IMR-90 (cell line): ENCODE measurements at regions not wholly inside any gene's neighbourhood (a gene's known extent, or its start where the extent isn't known, plus 50 kb on each side); places are given as distances from the start of the nearest gene placed in this dataset.
A peak's percentile ranks its signal among the peaks of the same experiment; 100 is the strongest.

Experiments used
- ATAC-seq: fragments of 200-7000 bp; cut with Tn5 transposase; 2 replicates; pipeline ENCODE4 v1.9.1; 2020; ENCODE audit warnings: low read depth, mild to moderate bottlenecking, moderate library complexity
- BruUV-seq: library from RNA; stranded (reverse); fragments of 400-500 nt; replicated peaks from 2 replicates; lab custom pipeline; 2021; lab: Mats Ljungman, UMichigan
- CTCF ChIA-PET: fragments of 300-600 bp; formaldehyde crosslinking; extraction: SDS; loops from one replicate; lab custom pipeline; 2021; ENCODE audit warnings: antibody characterized with exemption; lab: Yijun Ruan, JAX
- POLR2A ChIA-PET: fragments of 300-600 bp; sonication (Branson Sonifier 250); formaldehyde crosslinking; loops from one replicate; lab custom pipeline; 2022; ENCODE audit warnings: antibody characterized with exemption; ENCODE audit not compliant: unreplicated experiment; lab: Charles Lee
- DNase-seq: peaks from one replicate; pipeline ENCODE4 v3.0.0; 2013
- H2AFZ ChIP-seq: replicated peaks from 2 replicates; pipeline ENCODE3; 2013; ENCODE audit warnings: low read length, mild to moderate bottlenecking; ENCODE audit not compliant: poor library complexity
- H2AK5ac ChIP-seq: 2 replicates; pipeline ENCODE4 v1.6.1; 2013; ENCODE audit warnings: low read depth, low read length, inconsistent platforms
- H2AK9ac ChIP-seq: replicated peaks from 2 replicates; pipeline ENCODE3; 2013; ENCODE audit warnings: mild to moderate bottlenecking, low read depth, low read length, moderate library complexity; ENCODE audit not compliant: poor library complexity
- H2BK120ac ChIP-seq: 2 replicates; pipeline ENCODE4 v1.6.1; 2013; ENCODE audit warnings: low read depth, low read length, inconsistent platforms
- H2BK15ac ChIP-seq: 3 replicates; pipeline ENCODE4 v1.6.1; 2013; ENCODE audit warnings: low read depth, low read length, inconsistent platforms
- H2BK20ac ChIP-seq: 2 replicates; pipeline ENCODE4 v1.6.1; 2013; ENCODE audit warnings: low read depth, mild to moderate bottlenecking, inconsistent platforms, low read length, moderate library complexity
- H2BK5ac ChIP-seq: 2 replicates; pipeline ENCODE4 v1.6.1; 2013; ENCODE audit warnings: mild to moderate bottlenecking, low read depth, low read length, inconsistent platforms; ENCODE audit not compliant: poor library complexity, severe bottlenecking
- H3K14ac ChIP-seq: replicated peaks from 2 replicates; pipeline ENCODE4 v1.6.1; 2013; ENCODE audit warnings: low read depth, low read length, inconsistent platforms
- H3K18ac ChIP-seq: 2 replicates; pipeline ENCODE4 v1.6.1; 2013; ENCODE audit warnings: low read depth, low read length, control low read depth
- H3K23ac ChIP-seq: 2 replicates; pipeline ENCODE4 v1.6.1; 2013; ENCODE audit warnings: low read depth, low read length, inconsistent platforms
- H3K27ac ChIP-seq: 2 replicates; pipeline ENCODE4 v1.5.1; 2013; ENCODE audit warnings: mild to moderate bottlenecking, control low read depth, low read length; ENCODE audit not compliant: insufficient read depth
- H3K27me3 ChIP-seq: 2 replicates; pipeline ENCODE4 v1.6.1; 2013; ENCODE audit warnings: low read length; ENCODE audit not compliant: control insufficient read depth, insufficient read depth
- H3K36me3 ChIP-seq: 2 replicates; pipeline ENCODE4 v1.6.1; 2013; ENCODE audit warnings: low read length, mixed read lengths; ENCODE audit not compliant: control insufficient read depth, insufficient read depth
- H3K4ac ChIP-seq: 2 replicates; pipeline ENCODE4 v1.6.1; 2013; ENCODE audit warnings: low read depth, low read length, inconsistent platforms
- H3K4me1 ChIP-seq: 2 replicates; pipeline ENCODE4 v1.6.1; 2013; ENCODE audit warnings: low read length, mixed read lengths; ENCODE audit not compliant: control insufficient read depth, insufficient read depth
- H3K4me2 ChIP-seq: 2 replicates; pipeline ENCODE4 v1.6.1; 2013; ENCODE audit warnings: low read depth, mild to moderate bottlenecking, control low read depth, low read length, moderate library complexity
- H3K4me3 ChIP-seq: 2 replicates; pipeline ENCODE4 v1.5.1; 2013; ENCODE audit warnings: low read depth, mild to moderate bottlenecking, control low read depth, low read length, moderate library complexity; ENCODE audit not compliant: insufficient read depth
- H3K56ac ChIP-seq: 2 replicates; pipeline ENCODE4 v1.6.1; 2013; ENCODE audit warnings: low read length, inconsistent platforms; ENCODE audit not compliant: insufficient read depth; ENCODE audit errors: extremely low read depth
- H3K79me1 ChIP-seq, 2 experiments: 2 replicates each; pipeline ENCODE4 v1.6.1; 2013; ENCODE audit warnings: low read length in 2 of 2, inconsistent platforms in 1 of 2, low read depth in 1 of 2
- H3K9ac ChIP-seq: 2 replicates; pipeline ENCODE4 v1.6.1; 2013; ENCODE audit warnings: low read depth, low read length, control low read depth
- H3K9me1 ChIP-seq: 2 replicates; pipeline ENCODE4 v1.6.1; 2013; ENCODE audit warnings: low read length, inconsistent platforms; ENCODE audit not compliant: insufficient read depth
- H3K9me3 ChIP-seq: 2 replicates; pipeline ENCODE4 v1.6.1; 2013; ENCODE audit warnings: low read length; ENCODE audit not compliant: control insufficient read depth, insufficient read depth
- H4K20me1 ChIP-seq: 2 replicates; pipeline ENCODE4 v1.6.1; 2013; ENCODE audit warnings: low read length, inconsistent platforms; ENCODE audit not compliant: insufficient read depth
- H4K5ac ChIP-seq: 2 replicates; pipeline ENCODE4 v1.6.1; 2013; ENCODE audit warnings: mild to moderate bottlenecking, low read depth, low read length, control low read depth
- H4K8ac ChIP-seq, 2 experiments: 2 replicates each; pipeline ENCODE4 v1.6.1; 2013; ENCODE audit warnings: low read depth in 2 of 2, low read length in 2 of 2, control low read depth in 1 of 2, inconsistent platforms in 1 of 2
- H4K91ac ChIP-seq: 2 replicates; pipeline ENCODE4 v1.6.1; 2013; ENCODE audit warnings: low read depth, low read length, inconsistent platforms; ENCODE audit not compliant: insufficient read depth
- BHLHE40 ChIP-seq: fragments of 150-350 bp; IDR thresholded peaks from 2 replicates; pipeline ENCODE4 v1.6.1; 2016; ENCODE audit warnings: mild to moderate bottlenecking, low read depth, low read length
- RAD21 ChIP-seq: IDR thresholded peaks from 2 replicates; pipeline ENCODE4 v1.6.1; 2012; ENCODE audit warnings: low read length, improper control_type of control experiment
- WGBS, 2 experiments: methylation state at CpG; one replicate each; pipeline versions ENCODE4 v1.1.5 to v1.1.7; 2013; ENCODE audit warnings: missing lambda C conversion rate in 2 of 2; ENCODE audit not compliant: insufficient read length in 1 of 2; ENCODE audit errors: extremely low coverage in 2 of 2; 5-methylcytosine and 5-hydroxymethylcytosine counted together
- dilution Hi-C: fragments of 300-500 bp; cut with HindIII; formaldehyde crosslinking; loops from one replicate; pipeline ENCODE4 v1.14.3; 2018; ENCODE audit warnings: low sequenced_read_pairs; ENCODE audit not compliant: unreplicated experiment
- in situ Hi-C: fragments of 300-500 bp; cut with MboI; formaldehyde crosslinking; loops from 3 replicates; pipeline ENCODE4 v1.14.3; 2019; ENCODE audit warnings: low sequenced_read_pairs, inconsistent platforms, mixed read lengths
- intact Hi-C: fragments of 100-400 bp; cut with micrococcal nuclease; formaldehyde crosslinking; loops from 2 replicates; pipeline ENCODE4 v1.10.0; 2022

GRCh38 chr9:36748322-36748899 lies 175.7 kb downstream of the MELK start:
- ChIA-PET POLR2A (no interaction called here), CTCF (no interaction called here)
- Histone ChIP-seq H3K56ac (no peak overlapping the region), H2BK120ac (no peak overlapping the region), H4K5ac (no peak overlapping the region), H3K14ac (no peak overlapping the region), H3K9ac (no peak overlapping the region), H3K4me2 (no peak overlapping the region), H4K8ac (no peak overlapping the region), H2AK5ac (no peak overlapping the region), H4K20me1 (no peaks in the 10 kb centered on the region), H3K4me3 (no peak overlapping the region), H3K18ac (no peak overlapping the region), H3K79me1 (no peaks in the 10 kb centered on the region), H3K9me1 (no peaks in the 10 kb centered on the region), H3K4ac (no peak overlapping the region), H3K36me3 (no peaks in the 10 kb centered on the region), H3K27me3 (peaks cover 5% of the 10 kb centered on the region), H2BK5ac (no peak overlapping the region), H2BK20ac (no peak overlapping the region), H2AFZ (peak overlapping the region; percentile 41), H2BK15ac (no peak overlapping the region), H3K9me3 (no peaks in the 10 kb centered on the region), H3K23ac (no peak overlapping the region), H3K27ac (no peak overlapping the region), H4K91ac (no peak overlapping the region), H2AK9ac (peak overlapping the region; percentile 37), H3K4me1 (no peaks in the 10 kb centered on the region)
- dilution Hi-C loops (no loop called here), in situ Hi-C loops (no loop called here), intact Hi-C loops (no loop called here)
- no peak for TF ChIP-seq BHLHE40
- TF ChIP-seq RAD21, result no peak
- BruUV-seq, result no TSS peak
- DNase-seq (peak; percentile 43), ATAC-seq (peak; percentile 98)
- WGBS, 2 experiments, result 4% methylated on average over 11 of the region's 13 CpGs; no CpG with 5 or more reads in 1 of the 2 experiments
